Kidney (tissue), 13 donors: ENCODE measurements at regions not wholly inside any gene's neighbourhood (a gene's known extent, or its start where the extent isn't known, plus 50 kb on each side); places are given as distances from the start of the nearest gene placed in this dataset.

ENCODE experiments used
- DNase-seq, 5 donors: peaks; one replicate each; pipeline ENCODE4 v3.0.0-alpha.2; 2013 to 2020
- FAIRE-seq: peaks from 2 replicates; lab custom pipeline; 2012; peaks lifted over from hg19 to GRCh38; lab: Jason Lieb, UNC
- H3K27ac ChIP-seq, 2 donors: one replicate each; pipeline ENCODE4 v1.7.0; 2013; ENCODE audit warnings: low read depth in 2 of 2, low read length in 2 of 2, inconsistent platforms in 1 of 2
- H3K27me3 ChIP-seq: one replicate; pipeline ENCODE4 v1.7.1; 2013; ENCODE audit warnings: low read length, inconsistent platforms; ENCODE audit not compliant: control insufficient read depth, insufficient read depth
- H3K36me3 ChIP-seq, 3 donors: one replicate each; pipeline versions ENCODE4 v1.7.0 to v1.7.1; 2013; ENCODE audit warnings: low read length in 3 of 3, control low read depth in 1 of 3, inconsistent platforms in 1 of 3; ENCODE audit not compliant: insufficient read depth in 3 of 3, control insufficient read depth in 2 of 3
- H3K4me1 ChIP-seq, 3 donors: one replicate each; pipeline versions ENCODE4 v1.7.0 to v1.7.1; 2013; ENCODE audit warnings: low read length in 3 of 3, inconsistent platforms in 1 of 3, low read depth in 1 of 3; ENCODE audit not compliant: control insufficient read depth in 2 of 3, insufficient read depth in 2 of 3
- H3K4me3 ChIP-seq, 3 donors: one replicate each; pipeline versions ENCODE4 v1.7.0 to v1.8.1; 2013; ENCODE audit warnings: low read length in 3 of 3, control low read depth in 1 of 3, inconsistent platforms in 1 of 3
- H3K9ac ChIP-seq, 3 donors: one replicate each; pipeline versions ENCODE4 v1.7.0 to v1.7.1; 2013; ENCODE audit warnings: low read length in 3 of 3, control low read depth in 1 of 3, inconsistent platforms in 1 of 3
- H3K9me3 ChIP-seq, 3 donors: one replicate each; pipeline versions ENCODE4 v1.7.0 to v1.7.1; 2013; ENCODE audit warnings: low read length in 3 of 3, control low read depth in 1 of 3, inconsistent platforms in 1 of 3; ENCODE audit not compliant: control insufficient read depth in 2 of 3, insufficient read depth in 1 of 3
- intact Hi-C: fragments of 100-400 bp; cut with DNase I; formaldehyde crosslinking; loops from one replicate; pipeline ENCODE4 v1.11.1; 2022
- TF ChIP-seq, protein P1 (sequence below): IDR thresholded peaks from 3 replicates; pipeline ENCODE4 v1.5.1; 2012; ENCODE audit warnings: mild to moderate bottlenecking, moderate library complexity, borderline replicate concordance; ENCODE audit not compliant: insufficient read depth; ENCODE audit errors: extremely low read depth
- donor health status: control.
- donor health status: control.
- donor health status: control.
- donor health status: control.
- donor health status: control.
- donor health status: DM: yes; HTN: yes; CAD: no.
- donor health status: Normal renal cell carcinoma (clear cell type).

DNA sequence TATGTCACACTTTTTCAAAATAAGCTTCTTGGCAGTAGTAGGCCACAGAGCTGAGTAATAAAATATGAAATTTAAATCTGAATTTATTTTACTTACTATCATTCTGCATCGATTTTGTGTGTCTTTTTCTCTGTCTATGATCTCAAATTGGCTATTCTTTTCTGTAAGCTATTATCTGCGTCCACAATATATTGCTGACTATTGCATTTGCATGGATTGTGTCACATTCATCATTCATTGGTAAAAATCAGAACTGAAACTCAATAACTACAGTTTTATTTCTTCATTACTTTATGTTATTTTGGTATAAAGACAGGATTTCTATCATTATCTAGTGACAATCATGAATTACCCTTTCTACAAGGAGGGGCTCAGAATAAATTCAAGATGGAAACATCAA, 154.8 kb upstream of the AGR3 start:
- Histone ChIP-seq H3K4me1 (no peaks in the 10 kb centered on the region), H3K9ac (no peak overlapping the region)
- FAIRE-seq: no peak

GRCh38 chr7:17037356-17037755, 155.6 kb upstream of the AGR3 start:
- TF ChIP-seq, protein P1, sequence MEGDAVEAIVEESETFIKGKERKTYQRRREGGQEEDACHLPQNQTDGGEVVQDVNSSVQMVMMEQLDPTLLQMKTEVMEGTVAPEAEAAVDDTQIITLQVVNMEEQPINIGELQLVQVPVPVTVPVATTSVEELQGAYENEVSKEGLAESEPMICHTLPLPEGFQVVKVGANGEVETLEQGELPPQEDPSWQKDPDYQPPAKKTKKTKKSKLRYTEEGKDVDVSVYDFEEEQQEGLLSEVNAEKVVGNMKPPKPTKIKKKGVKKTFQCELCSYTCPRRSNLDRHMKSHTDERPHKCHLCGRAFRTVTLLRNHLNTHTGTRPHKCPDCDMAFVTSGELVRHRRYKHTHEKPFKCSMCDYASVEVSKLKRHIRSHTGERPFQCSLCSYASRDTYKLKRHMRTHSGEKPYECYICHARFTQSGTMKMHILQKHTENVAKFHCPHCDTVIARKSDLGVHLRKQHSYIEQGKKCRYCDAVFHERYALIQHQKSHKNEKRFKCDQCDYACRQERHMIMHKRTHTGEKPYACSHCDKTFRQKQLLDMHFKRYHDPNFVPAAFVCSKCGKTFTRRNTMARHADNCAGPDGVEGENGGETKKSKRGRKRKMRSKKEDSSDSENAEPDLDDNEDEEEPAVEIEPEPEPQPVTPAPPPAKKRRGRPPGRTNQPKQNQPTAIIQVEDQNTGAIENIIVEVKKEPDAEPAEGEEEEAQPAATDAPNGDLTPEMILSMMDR: no peak
- Histone ChIP-seq H3K9ac (no peak overlapping the region), H3K9me3 (no peaks in the 10 kb centered on the region), H3K27me3 (no peaks in the 10 kb centered on the region), H3K4me1 (no peaks in the 10 kb centered on the region), H3K4me3 (no peak overlapping the region), H3K27ac (no peak overlapping the region), H3K36me3 (no peaks in the 10 kb centered on the region)
- FAIRE-seq: no peak
- intact Hi-C loops: no loop called here
- no peak for DNase-seq

More for the DNA sequence above, 154.8 kb upstream of the AGR3 start:
- no peaks in the 10 kb centered on the region for H3K9me3 ChIP-seq
- no peak overlapping the region for H3K4me3 ChIP-seq
- TF ChIP-seq, protein P1: no peak
- no peaks in the 10 kb centered on the region for H3K36me3 ChIP-seq
- no peak overlapping the region for H3K27ac ChIP-seq
- DNase-seq: no peak
- intact Hi-C loops: no loop called here
- H3K27me3 ChIP-seq: no peaks in the 10 kb centered on the region

DNA sequence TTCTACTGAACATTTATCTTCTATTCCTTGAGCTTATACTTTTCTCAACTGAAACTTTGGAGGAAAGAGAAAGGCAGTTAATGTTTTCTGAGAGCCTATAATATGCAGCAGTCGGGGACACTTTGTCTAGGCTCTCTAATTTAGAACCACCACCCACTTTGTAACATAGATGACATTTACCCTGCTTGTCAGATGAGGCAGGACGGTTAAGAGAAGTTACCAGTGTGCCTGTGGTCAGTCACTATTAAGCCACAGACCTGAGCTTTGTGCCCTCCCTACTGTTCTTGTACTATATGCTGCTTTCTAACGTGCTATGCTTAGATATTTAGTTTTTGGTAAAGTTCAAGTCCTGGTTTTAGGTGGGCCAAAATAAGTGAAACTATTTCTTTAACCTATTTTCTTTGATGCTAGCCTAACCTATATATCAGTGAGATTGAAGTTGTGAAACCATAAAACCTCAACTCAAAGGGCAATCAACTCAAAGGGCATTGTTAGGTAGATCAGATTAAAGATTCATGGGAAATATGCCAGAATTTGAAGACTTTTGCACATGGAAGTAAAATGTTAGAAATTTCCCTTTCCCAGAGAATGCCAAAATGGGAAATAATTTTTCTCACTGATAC, 156.5 kb upstream of the AGR3 start:
- no peak for DNase-seq
- Histone ChIP-seq H3K9ac (no peak overlapping the region), H3K9me3 (no peaks in the 10 kb centered on the region), H3K4me1 (no peaks in the 10 kb centered on the region), H3K36me3 (no peaks in the 10 kb centered on the region), H3K4me3 (no peak overlapping the region), H3K27ac (no peak overlapping the region), H3K27me3 (no peaks in the 10 kb centered on the region)
- intact Hi-C loops: no loop called here
- no peak for FAIRE-seq
- TF ChIP-seq, protein P1: no peak

DNA sequence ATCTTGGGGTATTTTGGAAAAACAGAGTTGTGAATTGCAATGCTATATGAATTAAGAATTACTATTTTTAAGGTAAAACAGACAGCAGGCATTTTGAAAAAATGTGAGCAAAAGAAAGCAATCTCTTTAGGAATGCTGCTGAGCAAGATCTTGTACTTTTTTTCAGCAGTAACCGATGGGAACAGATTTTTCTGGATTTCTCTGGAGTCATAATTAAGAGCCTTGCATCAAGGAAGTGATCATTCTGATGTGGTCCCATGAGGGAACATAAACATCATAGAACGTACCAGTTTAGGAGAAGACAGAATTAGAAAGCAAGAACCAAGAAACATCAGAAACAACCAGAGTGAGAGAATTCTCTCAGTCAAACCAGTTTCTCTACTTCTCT, 157.0 kb upstream of the AGR3 start:
- FAIRE-seq: no peak
- Histone ChIP-seq H3K4me1 (no peaks in the 10 kb centered on the region), H3K27me3 (no peaks in the 10 kb centered on the region), H3K36me3 (no peaks in the 10 kb centered on the region), H3K27ac (no peak overlapping the region), H3K4me3 (no peak overlapping the region), H3K9me3 (no peaks in the 10 kb centered on the region), H3K9ac (no peak overlapping the region)
- intact Hi-C loops: no loop called here
- peak in 2 of 5 donors; percentile 20 to 26 for DNase-seq
- TF ChIP-seq, protein P1: no peak
